ENCODE measurements at regions not wholly inside any gene's neighbourhood (a gene's known extent, or its start where the extent isn't known, plus 50 kb on each side); places are given as distances from the start of the nearest gene placed in this dataset.

DNA sequence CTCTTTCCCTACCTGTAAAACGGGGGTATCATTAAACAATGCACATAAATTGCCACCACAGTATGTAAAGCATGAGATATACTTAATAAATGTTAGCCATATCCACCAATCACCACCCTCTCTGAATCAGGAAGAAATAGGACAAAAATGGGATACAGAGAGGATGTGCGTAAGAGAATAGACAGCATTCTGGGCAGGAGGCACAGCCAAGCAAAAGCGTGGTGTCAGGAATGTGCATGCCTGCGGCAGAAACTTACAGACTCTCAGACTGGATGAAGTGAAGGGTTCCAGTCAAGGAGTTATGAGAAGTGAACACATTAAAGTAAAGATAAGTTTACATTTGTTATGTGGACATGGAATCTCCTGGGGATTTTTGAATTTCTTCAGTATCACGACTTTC lies 121.7 kb upstream of the MDM1 start:
- H3K4me1 ChIP-seq (replicated peaks in 1 of 2), result peaks cover 14 to 40% of the 10 kb centered on the region in 2 donors
- WGBS, 4 donors, result 73 to 79% (median 76%) methylated on average over 5 of the region's 5 CpGs
- peak overlapping the region in 1 of 5 donors; percentile 0 for H3K27ac ChIP-seq
- H3K27me3 ChIP-seq, result no peaks in the 10 kb centered on the region
- intact Hi-C loops (cut with DNase I), result no loop called here
- no peak for TF ChIP-seq POLR2A (IDR thresholded peaks at IDR 0.05)
- TF ChIP-seq, protein P1, sequence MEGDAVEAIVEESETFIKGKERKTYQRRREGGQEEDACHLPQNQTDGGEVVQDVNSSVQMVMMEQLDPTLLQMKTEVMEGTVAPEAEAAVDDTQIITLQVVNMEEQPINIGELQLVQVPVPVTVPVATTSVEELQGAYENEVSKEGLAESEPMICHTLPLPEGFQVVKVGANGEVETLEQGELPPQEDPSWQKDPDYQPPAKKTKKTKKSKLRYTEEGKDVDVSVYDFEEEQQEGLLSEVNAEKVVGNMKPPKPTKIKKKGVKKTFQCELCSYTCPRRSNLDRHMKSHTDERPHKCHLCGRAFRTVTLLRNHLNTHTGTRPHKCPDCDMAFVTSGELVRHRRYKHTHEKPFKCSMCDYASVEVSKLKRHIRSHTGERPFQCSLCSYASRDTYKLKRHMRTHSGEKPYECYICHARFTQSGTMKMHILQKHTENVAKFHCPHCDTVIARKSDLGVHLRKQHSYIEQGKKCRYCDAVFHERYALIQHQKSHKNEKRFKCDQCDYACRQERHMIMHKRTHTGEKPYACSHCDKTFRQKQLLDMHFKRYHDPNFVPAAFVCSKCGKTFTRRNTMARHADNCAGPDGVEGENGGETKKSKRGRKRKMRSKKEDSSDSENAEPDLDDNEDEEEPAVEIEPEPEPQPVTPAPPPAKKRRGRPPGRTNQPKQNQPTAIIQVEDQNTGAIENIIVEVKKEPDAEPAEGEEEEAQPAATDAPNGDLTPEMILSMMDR (IDR thresholded peaks at IDR 0.05), result no peak
- H3K4me3 ChIP-seq, result no peak overlapping the region
- DNase-seq, result peak in 1 of 7 donors; percentile 4
- H3K36me3 ChIP-seq (replicated peaks in 1 of 2), result no peaks in the 10 kb centered on the region
- H3K9me3 ChIP-seq (replicated peaks in 1 of 3), result no peaks in the 10 kb centered on the region

DNA sequence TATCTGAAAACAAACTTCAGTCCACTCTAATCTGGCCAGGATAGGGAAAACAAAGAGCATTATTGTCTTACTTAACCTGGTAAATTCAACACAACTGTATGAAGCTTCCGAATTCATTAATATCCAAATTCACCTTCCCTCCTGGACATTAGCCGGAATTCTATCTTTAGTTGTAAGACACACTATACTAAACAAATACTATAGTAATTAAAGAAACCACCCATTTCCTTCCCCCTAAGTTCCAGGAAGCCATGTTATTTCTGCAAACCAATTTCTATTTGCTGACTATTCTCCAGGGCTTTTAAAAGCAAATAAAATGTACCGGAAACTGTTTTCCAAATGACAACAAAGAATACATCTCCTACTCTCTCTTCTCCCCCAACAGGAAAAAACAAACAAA lies 122.7 kb upstream of the MDM1 start:
- H3K27me3 ChIP-seq, result no peaks in the 10 kb centered on the region
- H3K27ac ChIP-seq, result peak overlapping the region in 2 of 5 donors; percentile 0 to 44
- no peak overlapping the region for H3K4me3 ChIP-seq
- peaks cover 14 to 40% of the 10 kb centered on the region in 2 donors for H3K4me1 ChIP-seq (replicated peaks in 1 of 2)
- WGBS, 4 donors, result 56 to 72% (median 59%) methylated on average over 3 of the region's 3 CpGs
- intact Hi-C loops (cut with DNase I), result no loop called here
- DNase-seq, result no peak
- no peak for TF ChIP-seq POLR2A (IDR thresholded peaks at IDR 0.05)
- TF ChIP-seq, protein P1 (IDR thresholded peaks at IDR 0.05), result no peak
- H3K36me3 ChIP-seq (replicated peaks in 1 of 2), result no peaks in the 10 kb centered on the region
- H3K9me3 ChIP-seq (replicated peaks in 1 of 3), result no peaks in the 10 kb centered on the region

DNA sequence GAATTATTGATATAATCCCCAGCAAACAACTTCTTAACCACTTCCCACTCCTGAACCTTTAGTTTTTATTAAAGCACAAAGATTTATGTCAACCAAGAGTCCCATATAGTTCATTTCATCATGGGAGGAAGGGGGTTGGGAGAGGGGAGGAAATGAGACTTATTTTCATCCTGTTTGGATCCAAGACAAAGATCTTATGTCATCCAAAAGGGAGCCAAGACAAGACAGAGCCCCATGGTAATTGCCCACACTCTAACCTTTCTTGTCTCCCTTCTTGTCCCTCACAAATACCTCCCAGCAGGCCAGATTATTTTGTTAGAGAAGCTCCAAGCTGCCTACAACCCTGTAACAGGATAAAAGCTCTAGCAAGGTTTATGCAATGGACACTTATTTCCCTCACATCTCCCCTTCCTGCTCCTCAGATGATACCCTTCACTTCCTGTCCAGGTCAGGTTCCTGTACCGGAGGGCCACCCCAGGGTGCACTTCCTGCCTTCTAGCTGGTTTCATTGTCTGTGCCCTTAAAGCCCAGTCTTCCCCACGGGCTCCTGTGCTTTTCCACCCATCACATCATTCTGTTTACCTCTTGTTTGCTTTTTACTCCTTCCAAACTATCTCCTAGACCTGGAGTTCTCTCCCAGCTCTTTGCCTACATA lies 123.7 kb upstream of the MDM1 start:
- WGBS, 4 donors, result 54 to 64% (median 59%) methylated on average over 2 of the region's 2 CpGs
- no peak for DNase-seq
- Histone ChIP-seq H3K36me3 (replicated peaks in 1 of 2) (no peaks in the 10 kb centered on the region), H3K27me3 (no peaks in the 10 kb centered on the region), H3K9me3 (replicated peaks in 1 of 3) (no peaks in the 10 kb centered on the region), H3K27ac (peak overlapping the region in 1 of 5 donors; percentile 15), H3K4me1 (replicated peaks in 1 of 2) (peaks cover 14 to 35% of the 10 kb centered on the region in 2 donors), H3K4me3 (no peak overlapping the region)
- intact Hi-C loops (cut with DNase I), result no loop called here
- TF ChIP-seq, protein P1 (IDR thresholded peaks at IDR 0.05), result no peak
- no peak for TF ChIP-seq POLR2A (IDR thresholded peaks at IDR 0.05)

DNA sequence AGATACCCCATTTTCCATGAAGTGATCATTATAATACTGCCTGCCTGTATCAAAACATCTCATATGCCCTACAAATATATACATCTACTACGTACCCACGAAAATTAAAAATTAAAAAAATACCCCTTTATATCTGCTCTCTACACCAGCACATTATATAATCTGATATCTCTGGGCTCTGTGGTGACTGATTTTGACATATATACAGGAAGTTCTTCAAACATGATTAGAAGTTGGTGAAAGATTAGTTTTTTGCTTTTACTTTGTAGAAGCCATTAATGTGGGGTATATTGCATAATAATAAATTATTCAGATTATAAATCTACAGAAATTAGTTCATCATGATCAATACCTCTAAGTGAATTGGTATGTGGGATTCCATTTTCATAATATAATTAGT lies 126.7 kb upstream of the MDM1 start:
- WGBS, 4 donors, result 85 to 96% (median 90%) methylated on average over 2 of the region's 2 CpGs
- Histone ChIP-seq H3K27ac (no peak overlapping the region), H3K4me1 (replicated peaks in 1 of 2) (peaks cover 7 to 19% of the 10 kb centered on the region in 2 donors), H3K27me3 (no peaks in the 10 kb centered on the region), H3K4me3 (no peak overlapping the region), H3K36me3 (replicated peaks in 1 of 2) (no peaks in the 10 kb centered on the region), H3K9me3 (replicated peaks in 1 of 3) (no peaks in the 10 kb centered on the region)
- TF ChIP-seq, protein P1 (IDR thresholded peaks at IDR 0.05), result no peak
- no peak for TF ChIP-seq POLR2A (IDR thresholded peaks at IDR 0.05)
- intact Hi-C loops (cut with DNase I), result no loop called here
- DNase-seq, result no peak

Data from adrenal gland (tissue), 9 donors.